HL-60 (cell line): ENCODE measurements at regions not wholly inside any gene's neighbourhood (a gene's known extent, or its start where the extent isn't known, plus 50 kb on each side); places are given as distances from the start of the nearest gene placed in this dataset.

Source experiments
- GABPA ChIP-seq: IDR thresholded peaks from 2 replicates; pipeline ENCODE4 v1.6.1; 2012; ENCODE audit warnings: low read depth
- POLR2AphosphoS5 ChIP-seq: IDR thresholded peaks from 2 replicates; pipeline ENCODE4 v1.6.1; 2012; ENCODE audit warnings: low read depth
- TF ChIP-seq, protein P1 (sequence below): IDR thresholded peaks from one replicate; pipeline ENCODE4 v1.5.1; 2011; ENCODE audit warnings: low read length, control low read depth, inconsistent platforms; ENCODE audit not compliant: insufficient read depth
- TF ChIP-seq, protein P2 (sequence below): IDR thresholded peaks from 2 replicates; pipeline ENCODE4 v1.6.1; 2012; ENCODE audit warnings: low read depth; ENCODE audit not compliant: insufficient replicate concordance

DNA sequence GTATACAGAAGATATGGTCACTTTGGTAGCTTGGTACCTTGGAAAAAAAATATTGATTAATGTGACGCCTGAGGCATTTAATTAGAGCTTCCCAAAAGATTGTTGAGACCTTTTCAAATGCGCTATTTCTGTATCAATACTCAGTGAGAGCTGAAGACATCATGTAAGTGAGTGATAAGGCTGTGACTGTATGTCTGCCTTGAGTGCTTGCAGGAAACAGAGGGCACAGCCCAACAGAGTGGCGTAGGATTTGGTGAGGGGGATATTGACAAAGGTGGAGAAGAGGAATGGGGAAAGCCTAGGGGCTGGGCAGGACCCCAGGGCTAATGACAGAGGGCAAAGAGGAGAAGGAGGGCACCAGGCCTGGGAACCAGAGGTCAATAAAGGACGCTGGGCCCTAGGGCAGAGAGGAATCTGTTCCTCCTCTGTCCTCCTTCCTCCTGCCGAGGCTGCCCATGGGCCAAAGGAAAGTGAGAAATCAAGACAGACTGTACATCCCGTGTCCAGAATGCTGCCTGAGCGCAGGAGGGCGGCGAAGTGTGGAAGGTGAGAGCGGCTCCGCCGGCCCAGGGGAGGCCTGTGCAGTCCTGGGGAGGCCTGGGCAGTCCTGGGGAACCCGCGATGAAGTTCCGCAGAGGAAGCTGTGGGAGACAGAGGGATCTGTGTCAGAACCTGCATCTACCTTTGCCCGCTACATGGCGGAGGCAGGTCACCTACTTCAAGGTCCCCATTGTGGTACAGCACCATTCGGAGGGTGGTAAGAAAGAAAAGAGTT, 228.6 kb upstream of the PIEZO2 start:
- no peak for TF ChIP-seq GABPA
- TF ChIP-seq POLR2AphosphoS5 = no peak
- TF ChIP-seq, protein P1, sequence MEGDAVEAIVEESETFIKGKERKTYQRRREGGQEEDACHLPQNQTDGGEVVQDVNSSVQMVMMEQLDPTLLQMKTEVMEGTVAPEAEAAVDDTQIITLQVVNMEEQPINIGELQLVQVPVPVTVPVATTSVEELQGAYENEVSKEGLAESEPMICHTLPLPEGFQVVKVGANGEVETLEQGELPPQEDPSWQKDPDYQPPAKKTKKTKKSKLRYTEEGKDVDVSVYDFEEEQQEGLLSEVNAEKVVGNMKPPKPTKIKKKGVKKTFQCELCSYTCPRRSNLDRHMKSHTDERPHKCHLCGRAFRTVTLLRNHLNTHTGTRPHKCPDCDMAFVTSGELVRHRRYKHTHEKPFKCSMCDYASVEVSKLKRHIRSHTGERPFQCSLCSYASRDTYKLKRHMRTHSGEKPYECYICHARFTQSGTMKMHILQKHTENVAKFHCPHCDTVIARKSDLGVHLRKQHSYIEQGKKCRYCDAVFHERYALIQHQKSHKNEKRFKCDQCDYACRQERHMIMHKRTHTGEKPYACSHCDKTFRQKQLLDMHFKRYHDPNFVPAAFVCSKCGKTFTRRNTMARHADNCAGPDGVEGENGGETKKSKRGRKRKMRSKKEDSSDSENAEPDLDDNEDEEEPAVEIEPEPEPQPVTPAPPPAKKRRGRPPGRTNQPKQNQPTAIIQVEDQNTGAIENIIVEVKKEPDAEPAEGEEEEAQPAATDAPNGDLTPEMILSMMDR = no peak
- TF ChIP-seq, protein P2, sequence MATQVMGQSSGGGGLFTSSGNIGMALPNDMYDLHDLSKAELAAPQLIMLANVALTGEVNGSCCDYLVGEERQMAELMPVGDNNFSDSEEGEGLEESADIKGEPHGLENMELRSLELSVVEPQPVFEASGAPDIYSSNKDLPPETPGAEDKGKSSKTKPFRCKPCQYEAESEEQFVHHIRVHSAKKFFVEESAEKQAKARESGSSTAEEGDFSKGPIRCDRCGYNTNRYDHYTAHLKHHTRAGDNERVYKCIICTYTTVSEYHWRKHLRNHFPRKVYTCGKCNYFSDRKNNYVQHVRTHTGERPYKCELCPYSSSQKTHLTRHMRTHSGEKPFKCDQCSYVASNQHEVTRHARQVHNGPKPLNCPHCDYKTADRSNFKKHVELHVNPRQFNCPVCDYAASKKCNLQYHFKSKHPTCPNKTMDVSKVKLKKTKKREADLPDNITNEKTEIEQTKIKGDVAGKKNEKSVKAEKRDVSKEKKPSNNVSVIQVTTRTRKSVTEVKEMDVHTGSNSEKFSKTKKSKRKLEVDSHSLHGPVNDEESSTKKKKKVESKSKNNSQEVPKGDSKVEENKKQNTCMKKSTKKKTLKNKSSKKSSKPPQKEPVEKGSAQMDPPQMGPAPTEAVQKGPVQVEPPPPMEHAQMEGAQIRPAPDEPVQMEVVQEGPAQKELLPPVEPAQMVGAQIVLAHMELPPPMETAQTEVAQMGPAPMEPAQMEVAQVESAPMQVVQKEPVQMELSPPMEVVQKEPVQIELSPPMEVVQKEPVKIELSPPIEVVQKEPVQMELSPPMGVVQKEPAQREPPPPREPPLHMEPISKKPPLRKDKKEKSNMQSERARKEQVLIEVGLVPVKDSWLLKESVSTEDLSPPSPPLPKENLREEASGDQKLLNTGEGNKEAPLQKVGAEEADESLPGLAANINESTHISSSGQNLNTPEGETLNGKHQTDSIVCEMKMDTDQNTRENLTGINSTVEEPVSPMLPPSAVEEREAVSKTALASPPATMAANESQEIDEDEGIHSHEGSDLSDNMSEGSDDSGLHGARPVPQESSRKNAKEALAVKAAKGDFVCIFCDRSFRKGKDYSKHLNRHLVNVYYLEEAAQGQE = no peak
